Left ventricle myocardium inferior (tissue), 1 donor: ENCODE measurements at regions not wholly inside any gene's neighbourhood (a gene's known extent, or its start where the extent isn't known, plus 50 kb on each side); places are given as distances from the start of the nearest gene placed in this dataset.
"Not testable (repeated sequence)": the region's sequence is repeated elsewhere in the genome, so short reads cannot be mapped to it uniquely, and the experiment has no call there.

ENCODE experiments used
- DNase-seq: peaks from one replicate; pipeline ENCODE4 v3.0.0-alpha.2; 2020
- H3K27ac ChIP-seq: fragments of 200-600 bp; replicated peaks from 2 replicates; pipeline ENCODE4 v1.8.0; 2021
- H3K27me3 ChIP-seq: fragments of 200-600 bp; 2 replicates; pipeline ENCODE4 v1.8.0; 2021; ENCODE audit warnings: low read depth
- H3K36me3 ChIP-seq: fragments of 200-600 bp; 2 replicates; pipeline ENCODE4 v1.8.0; 2021
- H3K4me1 ChIP-seq: fragments of 200-600 bp; 2 replicates; pipeline ENCODE4 v1.8.0; 2021
- H3K4me3 ChIP-seq: fragments of 200-600 bp; 2 replicates; pipeline ENCODE4 v1.8.0; 2021; ENCODE audit warnings: mild to moderate bottlenecking, moderate library complexity
- H3K9me3 ChIP-seq: fragments of 200-600 bp; replicated peaks from 2 replicates; pipeline ENCODE4 v1.8.0; 2021
- CTCF ChIP-seq: fragments of 200-600 bp; IDR thresholded peaks from 2 replicates; pipeline ENCODE4 v1.8.0; 2021; ENCODE audit warnings: antibody characterized with exemption, mild to moderate bottlenecking, borderline replicate concordance
- intact Hi-C: fragments of 100-400 bp; cut with micrococcal nuclease; formaldehyde crosslinking; loops from one replicate; pipeline ENCODE4 v1.11.0; 2022
- donor health status: DM: no; HTN: yes; CAD: no; lungs with severe emphysema.

DNA sequence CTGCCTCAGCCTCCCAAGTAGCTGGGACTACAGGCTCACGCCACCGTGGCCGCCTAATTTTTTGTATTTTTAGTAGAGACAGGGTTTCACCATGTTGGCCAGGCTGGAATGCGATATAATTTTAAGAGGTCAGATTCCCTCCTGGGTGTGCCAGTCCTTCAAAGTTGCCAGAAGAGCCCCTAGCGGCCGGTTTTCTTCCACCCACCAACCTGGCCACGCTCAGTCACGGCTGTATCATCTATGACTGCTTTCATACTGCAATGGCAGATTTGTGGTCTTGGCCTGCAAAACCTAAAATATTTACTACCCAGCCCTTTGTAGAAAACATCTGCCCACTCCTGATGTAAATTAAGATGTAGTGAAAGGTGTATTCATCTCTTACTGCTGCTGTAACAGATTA lies 117.5 kb upstream of the BASP1 start:
- no peaks in the 10 kb centered on the region for H3K9me3 ChIP-seq
- TF ChIP-seq CTCF: no peak
- no peaks in the 10 kb centered on the region for H3K4me1 ChIP-seq
- no peak overlapping the region for H3K27ac ChIP-seq
- H3K4me3 ChIP-seq: no peak overlapping the region
- no peak for DNase-seq
- intact Hi-C loops: no loop called here
- H3K36me3 ChIP-seq: no peaks in the 10 kb centered on the region
- H3K27me3 ChIP-seq: no peaks in the 10 kb centered on the region

DNA sequence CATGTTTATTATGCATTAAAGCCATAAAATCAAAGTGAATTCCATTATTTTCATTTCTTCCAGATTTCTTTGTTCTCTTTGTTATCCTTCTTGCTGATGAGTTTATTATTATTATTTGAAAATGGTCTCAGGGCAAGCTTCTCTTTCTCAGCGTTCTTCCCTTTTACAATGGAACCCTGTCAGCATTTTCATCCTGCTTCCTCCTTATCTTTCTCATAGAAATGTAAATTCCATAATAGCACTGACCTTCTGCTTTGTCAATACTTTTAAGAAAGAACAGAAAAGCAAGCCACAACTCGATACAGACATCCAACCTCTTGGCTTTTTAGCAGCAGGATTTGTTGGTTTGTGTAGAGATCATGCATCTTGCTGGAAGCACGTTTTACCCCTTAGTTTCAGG lies 114.0 kb upstream of the BASP1 start:
- Histone ChIP-seq H3K9me3 (no peaks in the 10 kb centered on the region), H3K4me3 (no peak overlapping the region), H3K27me3 (no peaks in the 10 kb centered on the region), H3K36me3 (no peaks in the 10 kb centered on the region), H3K27ac (no peak overlapping the region), H3K4me1 (peaks cover 3% of the 10 kb centered on the region)
- no peak for DNase-seq
- TF ChIP-seq CTCF: no peak
- intact Hi-C loops: no loop called here

DNA sequence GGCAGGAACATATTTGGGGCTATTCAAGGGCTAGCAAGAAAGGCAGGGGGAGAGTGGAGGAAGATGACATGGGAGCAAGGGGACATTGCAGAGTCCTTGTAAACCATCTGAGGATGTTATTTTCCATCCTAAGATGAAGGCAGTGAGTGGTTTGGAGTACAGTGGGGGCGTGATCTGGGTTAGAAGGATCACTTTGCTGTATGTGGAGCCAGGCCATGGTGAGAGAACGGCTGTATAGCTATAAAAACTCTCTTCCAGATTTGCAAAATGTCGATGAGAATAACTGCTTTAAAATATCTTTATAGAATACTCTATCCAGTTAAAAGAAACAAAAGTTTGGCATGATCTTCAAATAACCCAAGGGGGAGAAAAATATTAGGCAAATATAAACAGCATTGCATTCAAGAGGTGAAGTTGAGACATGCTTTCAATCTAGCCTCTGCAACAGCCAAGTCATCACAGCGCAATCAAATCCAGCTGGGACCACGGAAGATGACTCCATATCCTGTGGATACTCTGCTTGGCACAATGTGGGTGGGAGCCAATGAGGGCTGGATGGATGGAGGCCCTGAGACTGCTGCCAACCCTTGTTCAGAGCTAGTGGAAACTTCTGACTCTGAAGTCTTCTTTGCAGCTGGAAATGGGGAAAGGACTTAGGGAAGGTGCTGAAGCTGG lies 111.5 kb upstream of the BASP1 start:
- Histone ChIP-seq H3K9me3 (no peaks in the 10 kb centered on the region), H3K36me3 (no peaks in the 10 kb centered on the region), H3K4me1 (peaks cover 3% of the 10 kb centered on the region), H3K4me3 (no peak overlapping the region), H3K27me3 (no peaks in the 10 kb centered on the region), H3K27ac (no peak overlapping the region)
- TF ChIP-seq CTCF: no peak
- intact Hi-C loops: no loop called here
- DNase-seq: peak; percentile 25

GRCh38 chr5:17106521-17106920 lies 110.9 kb upstream of the BASP1 start:
- no peaks in the 10 kb centered on the region for H3K27me3 ChIP-seq
- no peak overlapping the region for H3K27ac ChIP-seq
- no peak overlapping the region for H3K4me3 ChIP-seq
- intact Hi-C loops: no loop called here
- H3K9me3 ChIP-seq: no peaks in the 10 kb centered on the region
- H3K4me1 ChIP-seq: peaks cover 3% of the 10 kb centered on the region
- no peak for TF ChIP-seq CTCF
- no peak for DNase-seq
- no peaks in the 10 kb centered on the region for H3K36me3 ChIP-seq

DNA sequence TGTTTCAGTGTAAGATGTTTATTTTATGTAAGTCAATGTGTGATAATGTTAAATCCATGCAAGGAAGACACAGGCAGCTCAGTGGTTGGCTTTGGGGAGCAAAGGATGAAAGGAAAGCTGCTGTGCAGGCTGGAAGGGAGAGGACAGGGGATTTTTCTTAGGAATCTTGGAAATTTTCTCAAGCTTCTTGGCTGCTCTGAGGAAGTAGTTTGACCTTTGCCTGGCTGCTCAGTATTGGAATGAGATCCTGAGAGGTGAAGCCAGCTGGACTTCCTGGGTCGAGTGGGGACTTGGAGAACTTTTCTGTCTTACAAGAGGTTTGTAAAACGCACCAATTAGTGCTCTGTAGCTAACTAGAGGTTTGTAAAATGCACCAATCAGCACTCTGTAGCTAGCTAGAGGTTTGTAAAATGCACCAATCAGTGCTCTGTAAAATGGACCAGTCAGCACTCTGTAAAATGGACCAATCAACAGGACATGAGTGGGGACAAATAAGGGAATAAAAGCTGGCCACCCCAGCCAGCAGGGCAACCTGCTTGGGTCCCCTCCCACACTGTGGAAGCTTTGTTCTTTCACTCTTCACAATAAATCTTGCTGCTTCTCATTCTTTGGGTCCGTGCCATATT lies 105.2 kb upstream of the BASP1 start:
- H3K27ac ChIP-seq, intact Hi-C loops, H3K36me3 ChIP-seq, H3K9me3 ChIP-seq, H3K4me3 ChIP-seq, H3K27me3 ChIP-seq, H3K4me1 ChIP-seq, DNase-seq: not testable (repeated sequence)

DNA sequence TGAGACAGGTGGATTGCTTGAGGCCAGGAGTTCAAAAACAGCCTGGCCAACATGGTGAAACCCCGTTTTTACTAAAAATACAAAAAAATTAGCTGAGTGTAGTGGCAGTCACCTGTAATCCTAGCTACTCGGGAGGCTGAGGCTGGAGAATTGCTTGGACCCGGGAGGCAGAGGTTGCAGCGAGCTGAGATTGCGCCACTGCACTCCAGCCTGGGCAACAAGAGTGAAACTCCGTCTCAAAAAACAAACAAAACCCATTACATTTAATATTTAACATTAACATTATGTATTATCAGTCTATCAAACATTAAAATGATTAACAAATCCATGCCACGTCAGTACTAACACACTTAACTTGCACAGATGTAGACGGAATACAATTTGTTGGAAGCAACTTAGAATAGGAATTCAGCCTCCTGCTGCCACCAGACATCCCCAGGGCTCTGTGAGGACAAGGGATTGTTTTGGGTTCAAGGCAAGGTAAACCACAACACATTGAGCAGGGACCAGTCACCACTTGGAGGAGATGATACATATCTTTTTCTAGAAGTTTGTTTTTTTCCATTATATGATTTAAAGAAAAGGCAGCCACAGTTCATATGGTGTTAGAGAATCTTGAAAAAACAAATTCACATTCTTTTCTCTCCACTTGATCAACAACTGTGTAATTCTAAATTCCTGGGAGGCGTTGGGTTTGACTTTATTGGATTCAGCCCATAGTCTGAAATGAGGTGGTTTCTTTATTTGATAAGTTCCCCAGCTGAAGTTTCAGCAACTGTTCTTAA lies 104.1 kb upstream of the BASP1 start:
- H3K4me3 ChIP-seq: no peak overlapping the region
- no peaks in the 10 kb centered on the region for H3K36me3 ChIP-seq
- H3K27me3 ChIP-seq: no peaks in the 10 kb centered on the region
- no peaks in the 10 kb centered on the region for H3K9me3 ChIP-seq
- no peak for TF ChIP-seq CTCF
- DNase-seq: no peak
- intact Hi-C loops: no loop called here
- no peak overlapping the region for H3K27ac ChIP-seq
- peaks cover 4% of the 10 kb centered on the region for H3K4me1 ChIP-seq
